ENCODE measurements at regions not wholly inside any gene's neighbourhood (a gene's known extent, or its start where the extent isn't known, plus 50 kb on each side); places are given as distances from the start of the nearest gene placed in this dataset.

DNA sequence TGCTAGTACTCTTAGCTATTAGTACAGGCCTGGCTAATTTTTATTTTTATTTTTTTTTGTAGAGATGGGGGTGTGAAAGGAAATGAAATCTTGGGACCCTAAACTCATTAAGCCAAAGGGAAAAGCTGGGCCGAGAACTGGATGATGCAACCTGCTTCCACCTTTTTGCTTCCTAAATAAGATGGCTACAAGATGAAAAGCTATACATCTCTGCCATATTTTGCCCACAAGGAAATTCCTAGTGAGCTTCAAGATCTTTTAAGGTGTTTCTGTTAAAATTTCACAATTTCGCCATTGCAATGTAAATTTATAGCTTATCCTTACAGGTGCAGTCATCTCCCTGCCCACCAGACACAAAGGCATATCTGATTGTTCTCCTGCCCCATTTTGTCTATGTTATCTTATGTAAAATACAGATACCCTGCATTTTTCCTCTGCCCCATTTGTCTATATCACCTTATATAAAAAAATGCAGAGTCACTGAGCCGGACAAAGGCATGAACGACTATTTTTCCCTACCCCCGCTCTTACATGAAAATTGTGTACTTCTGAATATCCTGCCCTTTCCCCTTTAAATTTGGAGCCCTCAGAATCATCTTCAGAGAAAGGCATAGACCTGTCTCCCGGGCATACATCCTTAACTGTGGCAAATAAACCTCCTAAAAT is 112.0 kb upstream of the SLC38A2 start:
- no peak overlapping the region for H3K27ac ChIP-seq
- no peak for DNase-seq (ENCODE audit: low spot score)
- H3K4me3 ChIP-seq, result no peak overlapping the region
- TF ChIP-seq, protein P1, sequence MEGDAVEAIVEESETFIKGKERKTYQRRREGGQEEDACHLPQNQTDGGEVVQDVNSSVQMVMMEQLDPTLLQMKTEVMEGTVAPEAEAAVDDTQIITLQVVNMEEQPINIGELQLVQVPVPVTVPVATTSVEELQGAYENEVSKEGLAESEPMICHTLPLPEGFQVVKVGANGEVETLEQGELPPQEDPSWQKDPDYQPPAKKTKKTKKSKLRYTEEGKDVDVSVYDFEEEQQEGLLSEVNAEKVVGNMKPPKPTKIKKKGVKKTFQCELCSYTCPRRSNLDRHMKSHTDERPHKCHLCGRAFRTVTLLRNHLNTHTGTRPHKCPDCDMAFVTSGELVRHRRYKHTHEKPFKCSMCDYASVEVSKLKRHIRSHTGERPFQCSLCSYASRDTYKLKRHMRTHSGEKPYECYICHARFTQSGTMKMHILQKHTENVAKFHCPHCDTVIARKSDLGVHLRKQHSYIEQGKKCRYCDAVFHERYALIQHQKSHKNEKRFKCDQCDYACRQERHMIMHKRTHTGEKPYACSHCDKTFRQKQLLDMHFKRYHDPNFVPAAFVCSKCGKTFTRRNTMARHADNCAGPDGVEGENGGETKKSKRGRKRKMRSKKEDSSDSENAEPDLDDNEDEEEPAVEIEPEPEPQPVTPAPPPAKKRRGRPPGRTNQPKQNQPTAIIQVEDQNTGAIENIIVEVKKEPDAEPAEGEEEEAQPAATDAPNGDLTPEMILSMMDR (IDR thresholded peaks at IDR 0.05), result no peak

GRCh38 chr12:46483572-46484395 is 111.2 kb upstream of the SLC38A2 start:
- peak overlapping the region in 1 of 2 donors; percentile 7 for H3K27ac ChIP-seq
- TF ChIP-seq, protein P1 (IDR thresholded peaks at IDR 0.05), result no peak
- H3K4me3 ChIP-seq, result no peak overlapping the region
- no peak for DNase-seq (ENCODE audit: low spot score)

DNA sequence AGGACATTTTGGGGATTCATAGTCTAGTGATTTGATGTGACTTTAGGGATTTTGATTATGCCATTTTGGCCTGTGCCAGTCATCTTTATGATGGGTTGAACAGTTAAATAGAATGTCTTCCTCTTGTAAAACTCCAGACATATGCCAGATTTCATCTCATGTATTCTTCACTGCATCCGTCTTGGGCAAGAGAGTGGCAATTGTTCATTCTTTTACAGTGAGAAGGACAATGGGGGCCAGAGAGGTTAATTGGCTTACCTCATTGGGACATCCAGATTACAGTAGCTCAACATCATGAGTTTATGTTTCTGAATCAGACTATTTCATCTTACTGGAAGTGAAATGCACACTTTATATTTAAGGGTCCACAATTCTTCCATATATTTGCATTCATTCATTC is 108.2 kb upstream of the SLC38A2 start:
- H3K27ac ChIP-seq, result no peak overlapping the region
- TF ChIP-seq, protein P1 (IDR thresholded peaks at IDR 0.05), result no peak
- DNase-seq (ENCODE audit: low spot score), result no peak
- H3K4me3 ChIP-seq, result no peak overlapping the region

GRCh38 chr12:46480316-46480715 is 107.7 kb upstream of the SLC38A2 start:
- DNase-seq (ENCODE audit: low spot score), result no peak
- TF ChIP-seq, protein P1 (IDR thresholded peaks at IDR 0.05), result no peak
- no peak overlapping the region for H3K4me3 ChIP-seq
- no peak overlapping the region for H3K27ac ChIP-seq

- DNase-seq (ENCODE audit: low spot score), result no peak
- TF ChIP-seq, protein P1 (IDR thresholded peaks at IDR 0.05), result no peak
- Histone ChIP-seq H3K27ac (no peak overlapping the region), H3K4me3 (no peak overlapping the region)
Observed at GRCh38 chr12:46478123-46478522, 105.5 kb upstream of the SLC38A2 start.

DNA sequence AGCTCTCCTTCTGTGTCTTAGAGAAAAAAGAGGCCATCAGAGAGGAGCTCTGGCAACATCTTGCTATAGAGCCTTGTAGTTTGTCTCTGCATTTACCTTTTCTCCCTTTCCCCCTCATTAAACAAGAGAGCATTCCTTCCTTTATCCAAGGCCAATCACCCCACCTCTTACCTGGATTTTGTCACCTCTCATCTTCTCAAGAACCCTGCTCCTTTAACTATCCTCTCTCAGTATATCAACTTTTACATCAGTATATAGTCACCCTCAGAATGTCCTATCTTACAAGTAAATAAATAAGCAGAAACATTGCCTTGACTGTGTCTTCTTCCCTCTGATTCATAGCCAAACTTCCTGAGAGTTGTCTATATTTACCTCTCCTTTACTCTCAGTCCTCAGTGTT is 105.0 kb upstream of the SLC38A2 start:
- DNase-seq (ENCODE audit: low spot score), result no peak
- H3K4me3 ChIP-seq, result no peak overlapping the region
- H3K27ac ChIP-seq, result no peak overlapping the region
- TF ChIP-seq, protein P1 (IDR thresholded peaks at IDR 0.05), result no peak

All from coronary artery (tissue), 2 donors.